ENCODE measurements at regions not wholly inside any gene's neighbourhood (a gene's known extent, or its start where the extent isn't known, plus 50 kb on each side); places are given as distances from the start of the nearest gene placed in this dataset.
"Not testable (repeated sequence)": the region's sequence is repeated elsewhere in the genome, so short reads cannot be mapped to it uniquely, and the experiment has no call there.

GRCh38 chr5:174567506-174568141 lies 156.8 kb upstream of the MSX2 start:
- DNase-seq: no peak

- DNase-seq: no peak
These were observed 153.7 kb upstream of the MSX2 start for GRCh38 chr5:174570662-174571061.

GRCh38 chr5:174571662-174572397 lies 152.6 kb upstream of the MSX2 start:
- no peak for DNase-seq

GRCh38 chr5:174572591-174572990 lies 151.8 kb upstream of the MSX2 start:
- no peak for DNase-seq

GRCh38 chr5:174573221-174573994 lies 151.0 kb upstream of the MSX2 start:
- DNase-seq: no peak

GRCh38 chr5:174575043-174575442 lies 149.3 kb upstream of the MSX2 start:
- DNase-seq: no peak

- DNase-seq: no peak
These were observed 148.3 kb upstream of the MSX2 start for GRCh38 chr5:174576042-174576441.

- DNase-seq: no peak
These were observed 142.9 kb upstream of the MSX2 start for GRCh38 chr5:174581479-174581878.

GRCh38 chr5:174581894-174582293 lies 142.5 kb upstream of the MSX2 start:
- DNase-seq: no peak

GRCh38 chr5:174583071-174583470 lies 141.3 kb upstream of the MSX2 start:
- no peak for DNase-seq

GRCh38 chr5:174585472-174585871 lies 138.9 kb upstream of the MSX2 start:
- no peak for DNase-seq

GRCh38 chr5:174586163-174586562 lies 138.2 kb upstream of the MSX2 start:
- not testable (repeated sequence) for DNase-seq

GRCh38 chr5:174589011-174589410 lies 135.4 kb upstream of the MSX2 start:
- DNase-seq: no peak

- no peak for DNase-seq
These were observed 134.8 kb upstream of the MSX2 start for GRCh38 chr5:174589599-174589998.

GRCh38 chr5:174590820-174591219 lies 133.6 kb upstream of the MSX2 start:
- no peak for DNase-seq

GRCh38 chr5:174596429-174596828 lies 128.0 kb upstream of the MSX2 start:
- no peak for DNase-seq

- no peak for DNase-seq
These were observed 124.4 kb upstream of the MSX2 start for GRCh38 chr5:174599992-174600391.

GRCh38 chr5:174601946-174602345 lies 122.4 kb upstream of the MSX2 start:
- no peak for DNase-seq

GRCh38 chr5:174606153-174606552 lies 118.2 kb upstream of the MSX2 start:
- no peak for DNase-seq

- DNase-seq: no peak
These were observed 117.7 kb upstream of the MSX2 start for GRCh38 chr5:174606646-174607045.

GRCh38 chr5:174607205-174607604 lies 117.2 kb upstream of the MSX2 start:
- no peak for DNase-seq

GRCh38 chr5:174607916-174608315 lies 116.5 kb upstream of the MSX2 start:
- no peak for DNase-seq

GRCh38 chr5:174608631-174609097 lies 115.7 kb upstream of the MSX2 start:
- no peak for DNase-seq

- DNase-seq: no peak
These were observed 115.3 kb upstream of the MSX2 start for GRCh38 chr5:174609116-174609515.
